ENCODE measurements at regions not wholly inside any gene's neighbourhood (a gene's known extent, or its start where the extent isn't known, plus 50 kb on each side); places are given as distances from the start of the nearest gene placed in this dataset.
A peak's percentile ranks its signal among the peaks of the same experiment; 100 is the strongest.

DNA sequence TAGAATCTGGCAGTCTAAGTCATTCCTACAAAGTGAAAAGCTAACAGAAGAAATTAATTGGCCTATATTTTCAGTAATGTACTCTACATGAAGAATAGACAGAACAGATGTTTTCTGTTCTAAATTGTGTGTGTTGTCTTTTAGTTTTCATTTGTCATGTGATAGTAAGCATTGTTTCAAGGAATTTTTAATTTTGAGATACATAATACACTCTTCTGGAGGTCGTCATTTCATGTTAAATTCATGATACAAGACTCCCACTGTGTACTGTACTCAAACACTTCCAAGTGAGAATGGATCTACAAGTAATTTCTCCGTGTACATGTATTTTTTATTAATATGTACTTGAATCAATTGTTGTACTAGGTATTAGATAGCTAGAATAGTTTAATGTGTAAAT is 1522.9 kb downstream of the MAT2B start:
- no peak overlapping the region for H3K4me2 ChIP-seq (ENCODE audit: low read length, poor library complexity, severe bottlenecking)
- peaks cover 4% of the 10 kb centered on the region for H3K9me3 ChIP-seq (ENCODE audit: control insufficient read depth, low read length)
- no peak overlapping the region for H3K23ac ChIP-seq (ENCODE audit: low read length in 2 of 2)
- no peak for DNase-seq
- no peak overlapping the region for H2AK5ac ChIP-seq (ENCODE audit: low read length, severe bottlenecking)
- no peak overlapping the region for H3K9ac ChIP-seq (ENCODE audit: low read length)
- no peak overlapping the region for H3K14ac ChIP-seq (ENCODE audit: low read length in 2 of 2)
- H3K4me1 ChIP-seq (ENCODE audit: control insufficient read depth, insufficient read depth, low read depth, low read length) = no peaks in the 10 kb centered on the region
- no peak overlapping the region for H2BK120ac ChIP-seq (ENCODE audit: low read depth, low read length)
- H3K4ac ChIP-seq (ENCODE audit: low read depth in 1 of 2, low read length in 2 of 2) = no peak overlapping the region
- no peak overlapping the region for H2AFZ ChIP-seq (ENCODE audit: low read depth, low read length)
- H2BK5ac ChIP-seq (ENCODE audit: low read depth, low read length, poor library complexity, severe bottlenecking) = no peak overlapping the region
- no peak overlapping the region for H3K18ac ChIP-seq (ENCODE audit: low read depth in 1 of 2, low read length in 2 of 2)
- H3K79me1 ChIP-seq (replicated peaks; ENCODE audit: low read length, poor library complexity, severe bottlenecking) = no peaks in the 10 kb centered on the region
- no peaks in the 10 kb centered on the region for H3K27me3 ChIP-seq (ENCODE audit: control insufficient read depth in 1 of 2, insufficient read depth in 1 of 2, low read length in 2 of 2)
- no peak overlapping the region for H3K27ac ChIP-seq (ENCODE audit: low read length, poor library complexity, severe bottlenecking)
- no peak overlapping the region for H2BK12ac ChIP-seq (ENCODE audit: low read length in 2 of 2)
- no peak overlapping the region for H3K4me3 ChIP-seq (ENCODE audit: insufficient read depth in 1 of 2, low read depth in 1 of 2, low read length in 2 of 2)
- WGBS = no CpG with 5 or more reads among the region's 2 CpGs
- no peak overlapping the region for H2BK15ac ChIP-seq (ENCODE audit: low read depth, poor library complexity, severe bottlenecking)
- H4K8ac ChIP-seq (ENCODE audit: low read length) = no peak overlapping the region
- H4K91ac ChIP-seq (ENCODE audit: low read length) = no peak overlapping the region
- H3K36me3 ChIP-seq (ENCODE audit: control insufficient read depth in 1 of 2, insufficient read depth in 2 of 2, low read depth in 1 of 2, low read length in 2 of 2) = no peaks in the 10 kb centered on the region

GRCh38 chr5:165029099-165029870 is 1523.9 kb downstream of the MAT2B start:
- DNase-seq = peak; percentile 75
- Histone ChIP-seq H3K23ac (ENCODE audit: low read length in 2 of 2) (no peak overlapping the region), H2BK15ac (ENCODE audit: low read depth, poor library complexity, severe bottlenecking) (no peak overlapping the region), H2BK120ac (ENCODE audit: low read depth, low read length) (no peak overlapping the region), H3K9me3 (ENCODE audit: control insufficient read depth, low read length) (peaks cover 4% of the 10 kb centered on the region), H3K4me1 (ENCODE audit: control insufficient read depth, insufficient read depth, low read depth, low read length) (no peaks in the 10 kb centered on the region), H3K79me1 (replicated peaks; ENCODE audit: low read length, poor library complexity, severe bottlenecking) (no peaks in the 10 kb centered on the region), H4K91ac (ENCODE audit: low read length) (no peak overlapping the region), H2BK12ac (ENCODE audit: low read length in 2 of 2) (no peak overlapping the region), H4K8ac (ENCODE audit: low read length) (no peak overlapping the region), H3K9ac (ENCODE audit: low read length) (no peak overlapping the region), H2BK5ac (ENCODE audit: low read depth, low read length, poor library complexity, severe bottlenecking) (no peak overlapping the region), H3K36me3 (ENCODE audit: control insufficient read depth in 1 of 2, insufficient read depth in 2 of 2, low read depth in 1 of 2, low read length in 2 of 2) (no peaks in the 10 kb centered on the region), H2AK5ac (ENCODE audit: low read length, severe bottlenecking) (no peak overlapping the region), H3K27me3 (ENCODE audit: control insufficient read depth in 1 of 2, insufficient read depth in 1 of 2, low read length in 2 of 2) (no peaks in the 10 kb centered on the region), H3K4me3 (ENCODE audit: insufficient read depth in 1 of 2, low read depth in 1 of 2, low read length in 2 of 2) (no peak overlapping the region), H3K4me2 (ENCODE audit: low read length, poor library complexity, severe bottlenecking) (no peak overlapping the region), H3K14ac (ENCODE audit: low read length in 2 of 2) (no peak overlapping the region), H3K4ac (ENCODE audit: low read depth in 1 of 2, low read length in 2 of 2) (no peak overlapping the region), H3K27ac (ENCODE audit: low read length, poor library complexity, severe bottlenecking) (no peak overlapping the region), H3K18ac (ENCODE audit: low read depth in 1 of 2, low read length in 2 of 2) (peak overlapping the region in 1 of 2 experiments; percentile 64), H2AFZ (ENCODE audit: low read depth, low read length) (no peak overlapping the region)
- 23% methylated on average over 1 of the region's 3 CpGs for WGBS

GRCh38 chr5:165030971-165031370 is 1525.6 kb downstream of the MAT2B start:
- Histone ChIP-seq H2AFZ (ENCODE audit: low read depth, low read length) (no peak overlapping the region), H3K27ac (ENCODE audit: low read length, poor library complexity, severe bottlenecking) (no peak overlapping the region)

GRCh38 chr5:165031371-165031770 is 1526.0 kb downstream of the MAT2B start:
- 95% methylated on average over 2 of the region's 2 CpGs for WGBS
- no peak overlapping the region for H2AFZ ChIP-seq (ENCODE audit: low read depth, low read length)
- no peak for DNase-seq

More at GRCh38 chr5:165030971-165031370, 1525.6 kb downstream of the MAT2B start:
- no peak overlapping the region for H3K4ac ChIP-seq (ENCODE audit: low read depth in 1 of 2, low read length in 2 of 2)
- H2BK12ac ChIP-seq (ENCODE audit: low read length in 2 of 2) = no peak overlapping the region
- no peak overlapping the region for H3K18ac ChIP-seq (ENCODE audit: low read depth in 1 of 2, low read length in 2 of 2)
- H3K14ac ChIP-seq (ENCODE audit: low read length in 2 of 2) = no peak overlapping the region
- H3K79me1 ChIP-seq (replicated peaks; ENCODE audit: low read length, poor library complexity, severe bottlenecking) = no peaks in the 10 kb centered on the region
- no peak overlapping the region for H2BK15ac ChIP-seq (ENCODE audit: low read depth, poor library complexity, severe bottlenecking)
- DNase-seq = no peak
- no peak overlapping the region for H2BK120ac ChIP-seq (ENCODE audit: low read depth, low read length)
- H3K23ac ChIP-seq (ENCODE audit: low read length in 2 of 2) = no peak overlapping the region
- no peak overlapping the region for H3K9ac ChIP-seq (ENCODE audit: low read length)
- H3K27me3 ChIP-seq (ENCODE audit: control insufficient read depth in 1 of 2, insufficient read depth in 1 of 2, low read length in 2 of 2) = no peaks in the 10 kb centered on the region
- no peaks in the 10 kb centered on the region for H3K4me1 ChIP-seq (ENCODE audit: control insufficient read depth, insufficient read depth, low read depth, low read length)
- H2BK5ac ChIP-seq (ENCODE audit: low read depth, low read length, poor library complexity, severe bottlenecking) = no peak overlapping the region
- no peaks in the 10 kb centered on the region for H3K9me3 ChIP-seq (ENCODE audit: control insufficient read depth, low read length)
- no peak overlapping the region for H3K4me3 ChIP-seq (ENCODE audit: insufficient read depth in 1 of 2, low read depth in 1 of 2, low read length in 2 of 2)
- H2AK5ac ChIP-seq (ENCODE audit: low read length, severe bottlenecking) = no peak overlapping the region
- H4K91ac ChIP-seq (ENCODE audit: low read length) = no peak overlapping the region
- H4K8ac ChIP-seq (ENCODE audit: low read length) = peak overlapping the region; percentile 37
- no peaks in the 10 kb centered on the region for H3K36me3 ChIP-seq (ENCODE audit: control insufficient read depth in 1 of 2, insufficient read depth in 2 of 2, low read depth in 1 of 2, low read length in 2 of 2)
- no CpG with 5 or more reads among the region's 1 CpG for WGBS
- H3K4me2 ChIP-seq (ENCODE audit: low read length, poor library complexity, severe bottlenecking) = no peak overlapping the region

More at GRCh38 chr5:165031371-165031770, 1526.0 kb downstream of the MAT2B start:
- Histone ChIP-seq H3K27me3 (ENCODE audit: control insufficient read depth in 1 of 2, insufficient read depth in 1 of 2, low read length in 2 of 2) (no peaks in the 10 kb centered on the region), H3K27ac (ENCODE audit: low read length, poor library complexity, severe bottlenecking) (no peak overlapping the region), H4K91ac (ENCODE audit: low read length) (no peak overlapping the region), H2BK15ac (ENCODE audit: low read depth, poor library complexity, severe bottlenecking) (no peak overlapping the region), H3K4me1 (ENCODE audit: control insufficient read depth, insufficient read depth, low read depth, low read length) (no peaks in the 10 kb centered on the region), H3K36me3 (ENCODE audit: control insufficient read depth in 1 of 2, insufficient read depth in 2 of 2, low read depth in 1 of 2, low read length in 2 of 2) (no peaks in the 10 kb centered on the region), H3K18ac (ENCODE audit: low read depth in 1 of 2, low read length in 2 of 2) (peak overlapping the region in 1 of 2 experiments; percentile 80), H3K4ac (ENCODE audit: low read depth in 1 of 2, low read length in 2 of 2) (peak overlapping the region in 1 of 2 experiments; percentile 57), H3K9ac (ENCODE audit: low read length) (no peak overlapping the region), H2BK12ac (ENCODE audit: low read length in 2 of 2) (peak overlapping the region in 1 of 2 experiments; percentile 84), H3K23ac (ENCODE audit: low read length in 2 of 2) (no peak overlapping the region), H3K14ac (ENCODE audit: low read length in 2 of 2) (peak overlapping the region in 1 of 2 experiments; percentile 93), H4K8ac (ENCODE audit: low read length) (no peak overlapping the region), H2BK120ac (ENCODE audit: low read depth, low read length) (no peak overlapping the region), H3K4me3 (ENCODE audit: insufficient read depth in 1 of 2, low read depth in 1 of 2, low read length in 2 of 2) (no peak overlapping the region), H3K9me3 (ENCODE audit: control insufficient read depth, low read length) (no peaks in the 10 kb centered on the region), H3K79me1 (replicated peaks; ENCODE audit: low read length, poor library complexity, severe bottlenecking) (no peaks in the 10 kb centered on the region), H2BK5ac (ENCODE audit: low read depth, low read length, poor library complexity, severe bottlenecking) (no peak overlapping the region), H2AK5ac (ENCODE audit: low read length, severe bottlenecking) (no peak overlapping the region), H3K4me2 (ENCODE audit: low read length, poor library complexity, severe bottlenecking) (no peak overlapping the region)
